ENCODE measurements at regions not wholly inside any gene's neighbourhood (a gene's known extent, or its start where the extent isn't known, plus 50 kb on each side); places are given as distances from the start of the nearest gene placed in this dataset.

DNA sequence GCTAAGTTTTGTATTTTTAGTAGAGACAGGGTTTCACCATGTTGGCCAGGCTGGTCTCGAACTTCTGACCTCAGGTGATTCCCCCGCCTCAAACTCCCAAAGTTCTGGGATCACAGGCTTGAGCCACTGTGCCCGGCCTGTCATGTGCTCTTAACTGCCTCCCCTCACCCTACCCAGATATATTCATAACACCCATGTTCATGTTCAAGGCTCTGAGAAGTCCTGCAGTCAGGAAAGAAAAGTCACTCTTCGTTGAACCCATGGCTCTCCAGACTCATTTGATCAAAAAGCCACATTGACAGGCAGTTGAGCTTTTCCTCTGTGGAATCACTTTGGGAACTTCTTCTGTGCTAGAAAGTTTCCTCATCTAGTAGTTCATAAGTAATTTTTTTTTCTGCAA, 545.5 kb upstream of the TBX3 start:
- no peak for TF ChIP-seq CTCF (IDR thresholded peaks at IDR 0.05; ENCODE audit: control insufficient read depth, insufficient read depth, low read depth, low read length, missing control alignments)
- no peak overlapping the region for H3K4me3 ChIP-seq (ENCODE audit: control insufficient read depth, low read depth, low read length)
- DNase-seq (ENCODE audit: low read depth): no peak

DNA sequence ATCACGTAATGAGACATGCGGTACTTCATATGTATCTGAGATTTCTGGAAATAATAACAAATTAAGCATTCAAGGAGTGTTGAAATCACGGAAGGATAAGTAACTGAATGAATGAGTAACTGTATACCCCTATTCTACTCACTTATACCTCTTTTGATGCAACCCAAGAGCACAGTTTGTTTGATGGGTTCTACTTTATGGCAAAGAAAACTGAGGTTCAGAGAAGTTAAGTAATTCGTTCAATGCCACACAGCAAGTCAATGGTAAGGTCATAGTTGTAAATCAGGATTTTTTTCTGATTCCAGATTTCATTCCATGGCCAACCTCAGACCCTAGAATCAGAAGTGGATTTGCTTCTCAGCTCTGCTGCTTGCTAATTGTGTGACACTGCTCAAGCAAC, 544.5 kb upstream of the TBX3 start:
- no peak for DNase-seq (ENCODE audit: low read depth)
- TF ChIP-seq CTCF (IDR thresholded peaks at IDR 0.05; ENCODE audit: control insufficient read depth, insufficient read depth, low read depth, low read length, missing control alignments): no peak
- H3K4me3 ChIP-seq (ENCODE audit: control insufficient read depth, low read depth, low read length): no peak overlapping the region

DNA sequence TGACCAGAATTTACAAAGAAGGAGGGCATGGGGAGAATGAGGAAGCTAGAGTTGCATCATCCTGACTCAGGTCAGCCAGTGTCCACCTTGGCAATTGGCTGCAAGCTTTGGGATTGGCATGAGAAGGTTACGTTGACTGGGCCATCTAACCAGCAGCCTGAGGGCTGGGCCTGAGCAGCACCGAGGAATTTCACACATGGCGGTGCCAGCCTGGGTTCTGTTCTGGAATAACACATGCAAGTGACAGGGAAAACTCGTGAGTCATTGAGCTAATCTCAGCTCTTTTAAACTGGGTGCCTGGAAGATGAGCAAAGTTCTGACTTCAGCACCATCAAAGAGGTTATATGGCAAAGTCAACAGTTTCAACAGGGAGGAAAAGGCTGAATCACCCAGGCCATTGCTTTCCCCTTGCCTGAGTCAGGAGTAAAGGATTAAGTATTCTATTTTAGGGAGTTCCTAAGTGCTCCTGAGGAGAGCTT, 543.2 kb upstream of the TBX3 start:
- DNase-seq (ENCODE audit: low read depth): peak; percentile 80
- H3K4me3 ChIP-seq (ENCODE audit: control insufficient read depth, low read depth, low read length): no peak overlapping the region
- no peak for TF ChIP-seq CTCF (IDR thresholded peaks at IDR 0.05; ENCODE audit: control insufficient read depth, insufficient read depth, low read depth, low read length, missing control alignments)

DNA sequence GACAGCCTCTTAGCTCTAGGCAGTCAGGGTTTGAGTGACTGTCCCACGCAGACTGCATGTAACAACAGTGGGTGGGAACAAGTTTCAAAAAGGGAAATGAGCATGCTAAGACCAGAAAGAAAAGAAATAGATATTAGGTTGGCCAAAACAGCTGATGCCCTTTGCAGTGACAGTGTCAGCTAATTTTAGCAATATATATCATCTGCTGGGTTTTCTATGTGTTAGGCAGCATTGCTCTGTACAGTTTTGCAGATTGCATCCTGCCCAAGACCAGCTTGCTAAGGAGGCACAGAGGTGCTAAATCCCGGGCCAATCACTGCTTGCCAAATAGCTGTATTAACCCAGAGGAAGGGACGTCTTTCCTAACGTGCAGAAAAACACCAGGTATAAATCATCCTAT, 541.9 kb upstream of the TBX3 start:
- TF ChIP-seq CTCF (IDR thresholded peaks at IDR 0.05; ENCODE audit: control insufficient read depth, insufficient read depth, low read depth, low read length, missing control alignments): no peak
- no peak overlapping the region for H3K4me3 ChIP-seq (ENCODE audit: control insufficient read depth, low read depth, low read length)
- DNase-seq (ENCODE audit: low read depth): no peak

GRCh38 chr12:115223991-115224390, 540.0 kb upstream of the TBX3 start:
- H3K4me3 ChIP-seq (ENCODE audit: control insufficient read depth, low read depth, low read length): no peak overlapping the region
- no peak for TF ChIP-seq CTCF (IDR thresholded peaks at IDR 0.05; ENCODE audit: control insufficient read depth, insufficient read depth, low read depth, low read length, missing control alignments)
- no peak for DNase-seq (ENCODE audit: low read depth)

GRCh38 chr12:115223322-115223721, 539.3 kb upstream of the TBX3 start:
- no peak for TF ChIP-seq CTCF (IDR thresholded peaks at IDR 0.05; ENCODE audit: control insufficient read depth, insufficient read depth, low read depth, low read length, missing control alignments)
- H3K4me3 ChIP-seq (ENCODE audit: control insufficient read depth, low read depth, low read length): no peak overlapping the region
- peak; percentile 41 for DNase-seq (ENCODE audit: low read depth)

GRCh38 chr12:115222220-115222619, 538.2 kb upstream of the TBX3 start:
- no peak overlapping the region for H3K4me3 ChIP-seq (ENCODE audit: control insufficient read depth, low read depth, low read length)
- no peak for TF ChIP-seq CTCF (IDR thresholded peaks at IDR 0.05; ENCODE audit: control insufficient read depth, insufficient read depth, low read depth, low read length, missing control alignments)
- DNase-seq (ENCODE audit: low read depth): no peak
